ENCODE measurements at regions not wholly inside any gene's neighbourhood (a gene's known extent, or its start where the extent isn't known, plus 50 kb on each side); places are given as distances from the start of the nearest gene placed in this dataset.
"Not testable (repeated sequence)": the region's sequence is repeated elsewhere in the genome, so short reads cannot be mapped to it uniquely, and the experiment has no call there.

- TF ChIP-seq ZC3H10 (CRISPR knock-in tag; IDR thresholded peaks at IDR 0.05) (no peak), TOX (CRISPR knock-in tag; IDR thresholded peaks at IDR 0.05; ENCODE audit: borderline replicate concordance) (no peak)
- no peak for ATAC-seq
Observed at GRCh38 chr7:3114917-3115316, 71.2 kb upstream of the CARD11 start.

- TF ChIP-seq CREB5 (CRISPR knock-in tag; IDR thresholded peaks at IDR 0.05; ENCODE audit: low read depth) (no peak), ESRRG (CRISPR knock-in tag; IDR thresholded peaks at IDR 0.05) (no peak), CSRNP3 (CRISPR knock-in tag; IDR thresholded peaks at IDR 0.05) (no peak), ZFP3 (CRISPR knock-in tag; IDR thresholded peaks at IDR 0.05) (no peak), PPARA (CRISPR knock-in tag; IDR thresholded peaks at IDR 0.05; ENCODE audit: borderline replicate concordance) (no peak), ZC3H10 (CRISPR knock-in tag; IDR thresholded peaks at IDR 0.05) (no peak), OSR1 (CRISPR knock-in tag; IDR thresholded peaks at IDR 0.05) (no peak), CSDC2 (CRISPR knock-in tag; IDR thresholded peaks at IDR 0.05) (no peak), SNAI2 (CRISPR knock-in tag; IDR thresholded peaks at IDR 0.05) (no peak), TOX (CRISPR knock-in tag; IDR thresholded peaks at IDR 0.05; ENCODE audit: borderline replicate concordance) (no peak), ZNF565 (CRISPR knock-in tag; conservative IDR thresholded peaks at IDR 0.05; ENCODE audit: low read depth) (no peak)
- no peak for ATAC-seq
Observed at GRCh38 chr7:3117081-3117480, 73.4 kb upstream of the CARD11 start.

- no peak for TF ChIP-seq TSHZ2 (CRISPR knock-in tag; IDR thresholded peaks at IDR 0.05)
- no peak for TF ChIP-seq ISL1 (CRISPR knock-in tag; IDR thresholded peaks at IDR 0.05)
- TF ChIP-seq ZFP3 (CRISPR knock-in tag; IDR thresholded peaks at IDR 0.05): no peak
- TF ChIP-seq CSDC2 (CRISPR knock-in tag; IDR thresholded peaks at IDR 0.05): no peak
- no peak for TF ChIP-seq PPARA (CRISPR knock-in tag; IDR thresholded peaks at IDR 0.05; ENCODE audit: borderline replicate concordance)
- TF ChIP-seq RARB (CRISPR knock-in tag; IDR thresholded peaks at IDR 0.05): no peak
- TF ChIP-seq ZC3H10 (CRISPR knock-in tag; IDR thresholded peaks at IDR 0.05): no peak
- TF ChIP-seq ESRRG (CRISPR knock-in tag; IDR thresholded peaks at IDR 0.05): no peak
- ATAC-seq: no peak
Observed at GRCh38 chr7:3117488-3118231, 74.0 kb upstream of the CARD11 start.

GRCh38 chr7:3119352-3119927, 75.8 kb upstream of the CARD11 start:
- ATAC-seq: not testable (repeated sequence)

GRCh38 chr7:3119963-3120362, 76.3 kb upstream of the CARD11 start:
- TF ChIP-seq GLIS3 (CRISPR knock-in tag; IDR thresholded peaks at IDR 0.05) (no peak), ZFP30 (CRISPR knock-in tag; IDR thresholded peaks at IDR 0.05) (no peak), TSHZ2 (CRISPR knock-in tag; IDR thresholded peaks at IDR 0.05) (no peak), RARB (CRISPR knock-in tag; IDR thresholded peaks at IDR 0.05) (no peak), ZNF8 (CRISPR knock-in tag; IDR thresholded peaks at IDR 0.05) (no peak), PATZ1 (CRISPR knock-in tag; IDR thresholded peaks at IDR 0.05; ENCODE audit: borderline replicate concordance) (no peak), ESRRG (CRISPR knock-in tag; IDR thresholded peaks at IDR 0.05) (no peak), ZC3H10 (CRISPR knock-in tag; IDR thresholded peaks at IDR 0.05) (no peak), TCF4 (CRISPR knock-in tag; IDR thresholded peaks at IDR 0.05; ENCODE audit: borderline replicate concordance) (no peak), CSDC2 (CRISPR knock-in tag; IDR thresholded peaks at IDR 0.05) (no peak), ZNF565 (CRISPR knock-in tag; conservative IDR thresholded peaks at IDR 0.05; ENCODE audit: low read depth) (no peak), SNAI2 (CRISPR knock-in tag; IDR thresholded peaks at IDR 0.05) (no peak)
- no peak for ATAC-seq

Data from SK-N-SH treated with all-trans-retinoic acid at 6 μM for 48 hours (cell line).